IMR-90 (cell line): ENCODE measurements at regions not wholly inside any gene's neighbourhood (a gene's known extent, or its start where the extent isn't known, plus 50 kb on each side); places are given as distances from the start of the nearest gene placed in this dataset.

ENCODE experiments used
- ATAC-seq: fragments of 200-7000 bp; cut with Tn5 transposase; 2 replicates; pipeline ENCODE4 v1.9.1; 2020; ENCODE audit warnings: low read depth, mild to moderate bottlenecking, moderate library complexity
- BruUV-seq: library from RNA; stranded (reverse); fragments of 400-500 nt; replicated peaks from 2 replicates; lab custom pipeline; 2021; lab: Mats Ljungman, UMichigan
- CTCF ChIA-PET: fragments of 300-600 bp; formaldehyde crosslinking; extraction: SDS; loops from one replicate; lab custom pipeline; 2021; ENCODE audit warnings: antibody characterized with exemption; lab: Yijun Ruan, JAX
- POLR2A ChIA-PET: fragments of 300-600 bp; sonication (Branson Sonifier 250); formaldehyde crosslinking; loops from one replicate; lab custom pipeline; 2022; ENCODE audit warnings: antibody characterized with exemption; ENCODE audit not compliant: unreplicated experiment; lab: Charles Lee
- DNase-seq: peaks from one replicate; pipeline ENCODE4 v3.0.0; 2013
- H2AFZ ChIP-seq: replicated peaks from 2 replicates; pipeline ENCODE3; 2013; ENCODE audit warnings: low read length, mild to moderate bottlenecking; ENCODE audit not compliant: poor library complexity
- H2AK5ac ChIP-seq: 2 replicates; pipeline ENCODE4 v1.6.1; 2013; ENCODE audit warnings: low read depth, low read length, inconsistent platforms
- H2AK9ac ChIP-seq: replicated peaks from 2 replicates; pipeline ENCODE3; 2013; ENCODE audit warnings: mild to moderate bottlenecking, low read depth, low read length, moderate library complexity; ENCODE audit not compliant: poor library complexity
- H2BK120ac ChIP-seq: 2 replicates; pipeline ENCODE4 v1.6.1; 2013; ENCODE audit warnings: low read depth, low read length, inconsistent platforms
- H2BK15ac ChIP-seq: 3 replicates; pipeline ENCODE4 v1.6.1; 2013; ENCODE audit warnings: low read depth, low read length, inconsistent platforms
- H2BK20ac ChIP-seq: 2 replicates; pipeline ENCODE4 v1.6.1; 2013; ENCODE audit warnings: low read depth, mild to moderate bottlenecking, inconsistent platforms, low read length, moderate library complexity
- H2BK5ac ChIP-seq: 2 replicates; pipeline ENCODE4 v1.6.1; 2013; ENCODE audit warnings: mild to moderate bottlenecking, low read depth, low read length, inconsistent platforms; ENCODE audit not compliant: poor library complexity, severe bottlenecking
- H3K14ac ChIP-seq: replicated peaks from 2 replicates; pipeline ENCODE4 v1.6.1; 2013; ENCODE audit warnings: low read depth, low read length, inconsistent platforms
- H3K18ac ChIP-seq: 2 replicates; pipeline ENCODE4 v1.6.1; 2013; ENCODE audit warnings: low read depth, low read length, control low read depth
- H3K23ac ChIP-seq: 2 replicates; pipeline ENCODE4 v1.6.1; 2013; ENCODE audit warnings: low read depth, low read length, inconsistent platforms
- H3K27ac ChIP-seq: 2 replicates; pipeline ENCODE4 v1.5.1; 2013; ENCODE audit warnings: mild to moderate bottlenecking, control low read depth, low read length; ENCODE audit not compliant: insufficient read depth
- H3K27me3 ChIP-seq: 2 replicates; pipeline ENCODE4 v1.6.1; 2013; ENCODE audit warnings: low read length; ENCODE audit not compliant: control insufficient read depth, insufficient read depth
- H3K36me3 ChIP-seq: 2 replicates; pipeline ENCODE4 v1.6.1; 2013; ENCODE audit warnings: low read length, mixed read lengths; ENCODE audit not compliant: control insufficient read depth, insufficient read depth
- H3K4ac ChIP-seq: 2 replicates; pipeline ENCODE4 v1.6.1; 2013; ENCODE audit warnings: low read depth, low read length, inconsistent platforms
- H3K4me1 ChIP-seq: 2 replicates; pipeline ENCODE4 v1.6.1; 2013; ENCODE audit warnings: low read length, mixed read lengths; ENCODE audit not compliant: control insufficient read depth, insufficient read depth
- H3K4me2 ChIP-seq: 2 replicates; pipeline ENCODE4 v1.6.1; 2013; ENCODE audit warnings: low read depth, mild to moderate bottlenecking, control low read depth, low read length, moderate library complexity
- H3K4me3 ChIP-seq: 2 replicates; pipeline ENCODE4 v1.5.1; 2013; ENCODE audit warnings: low read depth, mild to moderate bottlenecking, control low read depth, low read length, moderate library complexity; ENCODE audit not compliant: insufficient read depth
- H3K56ac ChIP-seq: 2 replicates; pipeline ENCODE4 v1.6.1; 2013; ENCODE audit warnings: low read length, inconsistent platforms; ENCODE audit not compliant: insufficient read depth; ENCODE audit errors: extremely low read depth
- H3K79me1 ChIP-seq, 2 experiments: 2 replicates each; pipeline ENCODE4 v1.6.1; 2013; ENCODE audit warnings: low read length in 2 of 2, inconsistent platforms in 1 of 2, low read depth in 1 of 2
- H3K9ac ChIP-seq: 2 replicates; pipeline ENCODE4 v1.6.1; 2013; ENCODE audit warnings: low read depth, low read length, control low read depth
- H3K9me1 ChIP-seq: 2 replicates; pipeline ENCODE4 v1.6.1; 2013; ENCODE audit warnings: low read length, inconsistent platforms; ENCODE audit not compliant: insufficient read depth
- H3K9me3 ChIP-seq: 2 replicates; pipeline ENCODE4 v1.6.1; 2013; ENCODE audit warnings: low read length; ENCODE audit not compliant: control insufficient read depth, insufficient read depth
- H4K20me1 ChIP-seq: 2 replicates; pipeline ENCODE4 v1.6.1; 2013; ENCODE audit warnings: low read length, inconsistent platforms; ENCODE audit not compliant: insufficient read depth
- H4K5ac ChIP-seq: 2 replicates; pipeline ENCODE4 v1.6.1; 2013; ENCODE audit warnings: mild to moderate bottlenecking, low read depth, low read length, control low read depth
- H4K8ac ChIP-seq, 2 experiments: 2 replicates each; pipeline ENCODE4 v1.6.1; 2013; ENCODE audit warnings: low read depth in 2 of 2, low read length in 2 of 2, control low read depth in 1 of 2, inconsistent platforms in 1 of 2
- H4K91ac ChIP-seq: 2 replicates; pipeline ENCODE4 v1.6.1; 2013; ENCODE audit warnings: low read depth, low read length, inconsistent platforms; ENCODE audit not compliant: insufficient read depth
- FOS ChIP-seq: fragments of 150-350 bp; IDR thresholded peaks from 2 replicates; pipeline ENCODE4 v1.6.1; 2016; ENCODE audit warnings: low read depth, low read length
- dilution Hi-C: fragments of 300-500 bp; cut with HindIII; formaldehyde crosslinking; loops from one replicate; pipeline ENCODE4 v1.14.3; 2018; ENCODE audit warnings: low sequenced_read_pairs; ENCODE audit not compliant: unreplicated experiment
- in situ Hi-C: fragments of 300-500 bp; cut with MboI; formaldehyde crosslinking; loops from 3 replicates; pipeline ENCODE4 v1.14.3; 2019; ENCODE audit warnings: low sequenced_read_pairs, inconsistent platforms, mixed read lengths
- intact Hi-C: fragments of 100-400 bp; cut with micrococcal nuclease; formaldehyde crosslinking; loops from 2 replicates; pipeline ENCODE4 v1.10.0; 2022

GRCh38 chr11:38672445-38672844, 2074.4 kb upstream of the RAG2 start:
- Histone ChIP-seq H3K4me1 (no peaks in the 10 kb centered on the region), H3K18ac (no peak overlapping the region), H2AK5ac (no peak overlapping the region), H3K4me2 (no peak overlapping the region), H2BK5ac (no peak overlapping the region), H4K8ac (no peak overlapping the region), H3K79me1 (no peaks in the 10 kb centered on the region), H4K5ac (no peak overlapping the region), H2BK15ac (no peak overlapping the region), H3K14ac (no peak overlapping the region), H3K9me1 (no peaks in the 10 kb centered on the region), H3K9ac (no peak overlapping the region), H3K9me3 (0 out of 2 replicates have a peak, but pooled peaks cover 5% of the 10 kb centered on the region), H3K27me3 (no peaks in the 10 kb centered on the region), H2AK9ac (no peak overlapping the region), H2AFZ (no peak overlapping the region), H2BK120ac (no peak overlapping the region), H4K20me1 (no peaks in the 10 kb centered on the region), H3K23ac (no peak overlapping the region), H3K56ac (no peak overlapping the region), H3K4ac (no peak overlapping the region), H2BK20ac (no peak overlapping the region), H3K36me3 (no peaks in the 10 kb centered on the region), H4K91ac (no peak overlapping the region), H3K27ac (no peak overlapping the region), H3K4me3 (no peak overlapping the region)
- no peak for DNase-seq
- intact Hi-C loops = no loop called here
- in situ Hi-C loops = no loop called here
- no peak for ATAC-seq
- BruUV-seq = no TSS peak
- TF ChIP-seq FOS = no peak
- CTCF ChIA-PET = no interaction called here
- POLR2A ChIA-PET = no interaction called here
- dilution Hi-C loops = no loop called here
